Thyroid gland (tissue), 4 donors: ENCODE measurements at regions not wholly inside any gene's neighbourhood (a gene's known extent, or its start where the extent isn't known, plus 50 kb on each side); places are given as distances from the start of the nearest gene placed in this dataset.

Experiments
- DNase-seq, 2 donors: peaks; one replicate each; pipeline ENCODE4 v3.0.0-alpha.2; 2019
- H3K27ac ChIP-seq, 3 donors: fragments of 200-600 bp; sonication (generic); 1 replicate in 2 of 3; 2 replicates in 1 of 3; pipeline ENCODE4 v1.5.1; 2016 to 2019; ENCODE audit warnings: mild to moderate bottlenecking in 1 of 3, moderate library complexity in 1 of 3
- H3K27me3 ChIP-seq: fragments of 200-600 bp; sonication (generic); one replicate; pipeline ENCODE4 v1.5.1; 2019
- H3K36me3 ChIP-seq, 2 donors: fragments of 200-600 bp; sonication (generic); one replicate each; pipeline ENCODE4 v1.5.1; 2016 to 2019
- H3K4me1 ChIP-seq, 2 donors: fragments of 200-600 bp; sonication (generic); one replicate each; pipeline ENCODE4 v1.5.1; 2017 to 2019
- H3K4me3 ChIP-seq, 3 donors: fragments of 200-600 bp; sonication (generic); replicated peaks in 1 of 3; 1 replicate in 2 of 3; 2 replicates in 1 of 3; pipeline ENCODE4 v1.5.1; 2016; ENCODE audit warnings: mild to moderate bottlenecking in 1 of 3
- H3K9me3 ChIP-seq: fragments of 200-600 bp; sonication (generic); one replicate; pipeline ENCODE4 v1.5.1; 2017
- CTCF ChIP-seq, 6 experiments: fragments of 200-600 bp in 3 of 6; fragments of 450-650 bp in 3 of 6; sonication (generic) in 3 of 6; IDR thresholded peaks; one replicate each; pipeline ENCODE4 v1.5.1; 2016 to 2019; ENCODE audit warnings: antibody characterized with exemption in 6 of 6, mild to moderate bottlenecking in 2 of 6, inconsistent platforms in 1 of 6, moderate library complexity in 1 of 6
- POLR2A ChIP-seq, 2 donors: fragments of 450-650 bp; IDR thresholded peaks; one replicate each; pipeline ENCODE4 v1.6.1; 2017; ENCODE audit warnings: antibody characterized with exemption in 2 of 2, mild to moderate bottlenecking in 2 of 2, moderate library complexity in 1 of 2
- WGBS, 2 donors: methylation state at CpG; one replicate each; pipeline ENCODE4 v1.1.5; 2017; 5-methylcytosine and 5-hydroxymethylcytosine counted together
- intact Hi-C: fragments of 100-400 bp; cut with DNase I; formaldehyde crosslinking; loops from one replicate; pipeline ENCODE4 v1.15.1; 2023

GRCh38 chr4:62627671-62628070 lies 1427.5 kb downstream of the ADGRL3 start:
- WGBS, 2 donors = 92 to 94% methylated on average over 2 of the region's 2 CpGs
- intact Hi-C loops = no loop called here
- Histone ChIP-seq H3K27me3 (no peaks in the 10 kb centered on the region), H3K27ac (no peak overlapping the region), H3K36me3 (no peaks in the 10 kb centered on the region), H3K4me1 (no peaks in the 10 kb centered on the region), H3K4me3 (no peak overlapping the region), H3K9me3 (no peaks in the 10 kb centered on the region)
- no peak for TF ChIP-seq POLR2A (IDR thresholded peaks at IDR 0.05)
- no peak for TF ChIP-seq CTCF (IDR thresholded peaks at IDR 0.05)
- DNase-seq = no peak

DNA sequence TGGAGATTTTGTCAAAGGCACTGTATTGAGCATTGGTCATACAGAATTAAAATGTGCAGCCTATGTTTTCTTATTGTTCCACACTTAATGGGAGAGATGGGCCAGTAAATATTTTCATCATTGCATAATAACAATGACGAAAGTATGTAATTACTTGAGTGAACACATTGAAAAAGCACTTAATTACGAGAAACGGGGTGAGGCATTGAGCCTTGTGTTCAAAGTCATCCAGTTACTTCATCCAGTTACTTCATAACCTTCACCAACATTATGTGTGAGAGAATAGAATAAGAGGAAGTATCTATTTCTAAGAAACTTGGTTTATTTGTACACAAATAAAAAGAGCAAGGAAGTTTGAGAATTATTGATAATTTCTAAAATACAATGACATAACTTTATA lies 1427.0 kb downstream of the ADGRL3 start:
- Histone ChIP-seq H3K27ac (no peak overlapping the region), H3K27me3 (no peaks in the 10 kb centered on the region), H3K36me3 (no peaks in the 10 kb centered on the region), H3K9me3 (no peaks in the 10 kb centered on the region), H3K4me1 (no peaks in the 10 kb centered on the region), H3K4me3 (no peak overlapping the region)
- intact Hi-C loops = no loop called here
- WGBS, 2 donors = 83 to 90% methylated on average over 3 of the region's 3 CpGs
- TF ChIP-seq CTCF (IDR thresholded peaks at IDR 0.05) = no peak
- no peak for TF ChIP-seq POLR2A (IDR thresholded peaks at IDR 0.05)
- no peak for DNase-seq

DNA sequence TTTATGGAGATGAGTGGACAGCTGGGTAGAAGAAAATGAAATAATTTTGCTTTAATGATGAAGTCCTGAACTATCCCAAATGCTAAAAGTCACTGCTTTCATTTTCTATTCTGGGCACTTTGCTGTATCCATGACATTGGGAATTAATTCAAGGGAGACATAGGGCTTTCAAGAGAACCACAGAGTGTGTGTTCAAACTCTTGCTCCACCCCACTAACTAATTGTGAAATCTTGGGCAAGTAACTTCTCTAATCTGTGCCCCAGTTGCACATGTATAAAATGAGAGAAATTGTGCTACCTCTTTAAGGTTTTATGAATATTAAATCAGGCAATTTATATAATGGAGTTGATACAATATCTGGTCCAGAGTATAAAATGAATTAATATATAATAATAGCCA lies 1422.0 kb downstream of the ADGRL3 start:
- intact Hi-C loops = no loop called here
- DNase-seq = no peak
- H3K27ac ChIP-seq = no peak overlapping the region
- H3K36me3 ChIP-seq = no peaks in the 10 kb centered on the region
- no peak overlapping the region for H3K4me3 ChIP-seq
- H3K9me3 ChIP-seq = no peaks in the 10 kb centered on the region
- no peaks in the 10 kb centered on the region for H3K27me3 ChIP-seq
- no peaks in the 10 kb centered on the region for H3K4me1 ChIP-seq
- TF ChIP-seq CTCF (IDR thresholded peaks at IDR 0.05) = no peak
- no peak for TF ChIP-seq POLR2A (IDR thresholded peaks at IDR 0.05)

DNA sequence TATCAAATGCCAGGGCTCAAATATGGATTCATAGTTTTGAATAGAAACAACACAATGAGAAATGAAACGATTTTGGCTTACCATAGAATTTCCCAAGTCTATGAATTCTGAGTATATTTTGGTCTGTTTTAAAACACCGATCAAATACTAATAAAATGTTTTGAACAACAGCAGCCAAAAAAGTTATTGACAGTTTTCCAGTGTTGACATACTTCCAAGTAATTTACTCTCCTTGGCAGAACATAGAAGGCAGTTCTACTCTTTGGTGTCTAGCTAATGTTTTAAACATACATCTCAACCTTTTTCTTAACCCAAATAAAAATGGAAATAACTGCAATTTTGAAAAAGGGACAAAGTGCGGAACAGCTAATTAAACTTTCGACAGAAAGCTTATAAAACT lies 1419.8 kb downstream of the ADGRL3 start:
- intact Hi-C loops = no loop called here
- no peaks in the 10 kb centered on the region for H3K36me3 ChIP-seq
- H3K4me1 ChIP-seq = no peaks in the 10 kb centered on the region
- no peak overlapping the region for H3K4me3 ChIP-seq
- TF ChIP-seq CTCF (IDR thresholded peaks at IDR 0.05) (no peak), POLR2A (IDR thresholded peaks at IDR 0.05) (no peak)
- no peak for DNase-seq
- H3K27ac ChIP-seq = no peak overlapping the region
- no peaks in the 10 kb centered on the region for H3K9me3 ChIP-seq
- no peaks in the 10 kb centered on the region for H3K27me3 ChIP-seq
- 84 to 85% methylated on average over 4 of the region's 4 CpGs for WGBS, 2 donors

DNA sequence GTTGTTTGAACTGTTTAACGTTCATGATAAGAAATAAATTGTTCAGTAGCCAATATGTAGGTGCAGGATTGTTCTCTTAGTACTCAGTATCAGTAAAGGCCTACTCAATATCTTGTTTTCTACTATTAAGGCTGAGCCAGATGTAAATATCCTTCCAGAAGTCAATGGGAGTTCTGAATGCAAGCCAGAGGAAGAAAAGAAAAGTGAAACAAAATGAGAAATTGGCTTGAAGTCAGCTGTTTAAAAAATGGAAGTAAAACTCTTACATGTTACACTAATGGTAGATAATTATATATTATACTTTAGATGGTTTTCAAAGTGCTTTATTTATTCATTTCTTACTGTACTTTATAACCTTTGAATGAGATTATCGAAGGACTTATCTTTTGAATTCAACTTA lies 1417.9 kb downstream of the ADGRL3 start:
- intact Hi-C loops = no loop called here
- H3K4me3 ChIP-seq = no peak overlapping the region
- DNase-seq = no peak
- H3K9me3 ChIP-seq = no peaks in the 10 kb centered on the region
- TF ChIP-seq CTCF (IDR thresholded peaks at IDR 0.05) (no peak), POLR2A (IDR thresholded peaks at IDR 0.05) (no peak)
- H3K27ac ChIP-seq = no peak overlapping the region
- no peaks in the 10 kb centered on the region for H3K27me3 ChIP-seq
- H3K4me1 ChIP-seq = no peaks in the 10 kb centered on the region
- H3K36me3 ChIP-seq = no peaks in the 10 kb centered on the region
- 80% methylated on average over 2 of the region's 2 CpGs for WGBS, 2 donors
